Tongue (tissue), 1 donor: ENCODE measurements at regions not wholly inside any gene's neighbourhood (a gene's known extent, or its start where the extent isn't known, plus 50 kb on each side); places are given as distances from the start of the nearest gene placed in this dataset.

Experiments used
- DNase-seq: peaks from one replicate; pipeline ENCODE4 v3.0.0-alpha.2; 2015

- DNase-seq = no peak
Measured at GRCh38 chr1:81142099-81142826, 658.5 kb upstream of the ADGRL2 start.

GRCh38 chr1:81135524-81135923 lies 665.2 kb upstream of the ADGRL2 start:
- DNase-seq = no peak

- DNase-seq = peak; percentile 53
Measured at GRCh38 chr1:81129776-81130175, 671.0 kb upstream of the ADGRL2 start.

- DNase-seq = peak; percentile 63
Measured at GRCh38 chr1:81129366-81129765, 671.4 kb upstream of the ADGRL2 start.

- no peak for DNase-seq
Measured at GRCh38 chr1:81128079-81128478, 672.7 kb upstream of the ADGRL2 start.

GRCh38 chr1:81126989-81127581 lies 673.6 kb upstream of the ADGRL2 start:
- DNase-seq = peak; percentile 59

GRCh38 chr1:81125672-81126071 lies 675.1 kb upstream of the ADGRL2 start:
- peak; percentile 62 for DNase-seq

GRCh38 chr1:81121306-81121705 lies 679.4 kb upstream of the ADGRL2 start:
- DNase-seq = no peak

GRCh38 chr1:81119319-81119718 lies 681.4 kb upstream of the ADGRL2 start:
- no peak for DNase-seq

- no peak for DNase-seq
Measured at GRCh38 chr1:81118550-81118949, 682.2 kb upstream of the ADGRL2 start.

- DNase-seq = no peak
Measured at GRCh38 chr1:81115422-81115821, 685.3 kb upstream of the ADGRL2 start.

GRCh38 chr1:81114191-81114590 lies 686.5 kb upstream of the ADGRL2 start:
- DNase-seq = no peak

GRCh38 chr1:81113688-81114087 lies 687.0 kb upstream of the ADGRL2 start:
- DNase-seq = no peak

GRCh38 chr1:81111818-81112217 lies 688.9 kb upstream of the ADGRL2 start:
- no peak for DNase-seq

GRCh38 chr1:81109038-81109437 lies 691.7 kb upstream of the ADGRL2 start:
- no peak for DNase-seq

GRCh38 chr1:81097860-81098259 lies 702.9 kb upstream of the ADGRL2 start:
- no peak for DNase-seq

GRCh38 chr1:81073580-81073979 lies 727.2 kb upstream of the ADGRL2 start:
- DNase-seq = no peak

GRCh38 chr1:81071969-81072753 lies 728.6 kb upstream of the ADGRL2 start:
- DNase-seq = no peak

GRCh38 chr1:81071072-81071858 lies 729.5 kb upstream of the ADGRL2 start:
- no peak for DNase-seq

GRCh38 chr1:81069856-81070255 lies 730.9 kb upstream of the ADGRL2 start:
- no peak for DNase-seq

- DNase-seq = peak; percentile 29
Measured at GRCh38 chr1:81068726-81069125, 732.0 kb upstream of the ADGRL2 start.

- DNase-seq = peak; percentile 54
Measured at GRCh38 chr1:81053826-81054225, 746.9 kb upstream of the ADGRL2 start.

- no peak for DNase-seq
Measured at GRCh38 chr1:81052162-81052561, 748.6 kb upstream of the ADGRL2 start.
